HG03280 (cell line): ENCODE measurements at regions not wholly inside any gene's neighbourhood (a gene's known extent, or its start where the extent isn't known, plus 50 kb on each side); places are given as distances from the start of the nearest gene placed in this dataset.

Experiments
- ATAC-seq: cut with Tn5 transposase; IDR thresholded peaks from one replicate; pipeline ENCODE4 v1.9.1; 2021; ENCODE audit warnings: mild to moderate bottlenecking, moderate library complexity; ENCODE audit not compliant: unreplicated experiment

DNA sequence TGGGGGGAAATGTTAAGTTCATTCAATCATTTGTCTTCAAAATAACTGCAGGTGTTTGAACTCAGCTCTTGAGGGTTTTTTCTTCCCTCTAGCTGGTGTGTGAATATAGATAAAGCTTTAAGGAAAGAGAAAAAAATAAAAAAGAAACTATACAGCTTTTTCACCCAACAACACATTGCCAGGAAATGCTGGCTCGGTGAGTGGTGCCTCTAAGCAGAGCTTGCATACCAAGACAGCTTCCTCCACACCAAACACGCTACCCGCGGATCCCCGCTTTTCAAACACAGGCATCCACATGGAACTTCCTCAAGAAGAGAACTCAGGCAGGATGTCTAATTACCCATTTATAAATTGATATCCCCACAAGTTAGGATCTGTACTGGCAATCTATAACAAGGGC lies 69.8 kb upstream of the TANK start:
- no peak for ATAC-seq

GRCh38 chr2:161095314-161095713 lies 64.9 kb upstream of the TANK start:
- no peak for ATAC-seq

DNA sequence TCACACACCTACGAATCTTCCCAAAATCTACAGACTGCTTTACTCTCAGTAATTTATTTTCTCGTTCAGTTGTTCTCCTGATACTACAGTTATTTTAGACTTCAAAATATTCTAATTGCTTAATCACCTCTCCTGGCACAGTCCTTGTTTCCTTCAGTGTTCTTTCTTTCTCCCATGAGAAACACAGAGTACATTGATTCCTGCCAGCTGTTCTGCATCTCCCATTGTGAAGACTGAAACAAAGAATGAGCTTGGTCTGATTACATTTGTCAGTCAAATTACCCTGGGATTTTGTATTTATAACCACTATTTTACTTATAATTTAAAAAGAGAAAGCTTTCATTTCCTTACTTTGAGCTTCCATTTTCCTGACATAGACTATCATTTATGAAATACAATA lies 63.9 kb upstream of the TANK start:
- ATAC-seq = no peak

DNA sequence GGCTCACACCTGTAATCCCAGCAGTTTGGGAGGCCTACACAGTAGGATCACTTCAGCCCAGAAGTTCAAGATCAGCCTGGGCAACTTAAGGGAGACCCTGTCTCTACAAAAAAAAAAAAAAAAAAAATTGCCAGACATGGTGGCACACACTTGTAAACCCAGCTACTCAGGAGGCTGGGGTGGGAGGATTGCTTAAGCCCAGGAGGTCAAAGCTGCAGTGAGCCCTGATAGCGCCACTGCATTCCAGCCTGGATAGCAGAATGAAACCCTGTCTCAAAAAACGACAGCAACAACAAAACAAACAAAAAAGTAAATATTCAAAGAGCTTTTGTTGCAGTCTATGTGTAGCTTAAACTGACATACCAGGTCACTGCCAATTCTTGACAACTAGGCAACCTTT lies 63.1 kb upstream of the TANK start:
- no peak for ATAC-seq

GRCh38 chr2:161100211-161100895 lies 59.9 kb upstream of the TANK start:
- ATAC-seq = no peak

- no peak for ATAC-seq
These were observed 58.8 kb upstream of the TANK start for GRCh38 chr2:161101406-161101805.

DNA sequence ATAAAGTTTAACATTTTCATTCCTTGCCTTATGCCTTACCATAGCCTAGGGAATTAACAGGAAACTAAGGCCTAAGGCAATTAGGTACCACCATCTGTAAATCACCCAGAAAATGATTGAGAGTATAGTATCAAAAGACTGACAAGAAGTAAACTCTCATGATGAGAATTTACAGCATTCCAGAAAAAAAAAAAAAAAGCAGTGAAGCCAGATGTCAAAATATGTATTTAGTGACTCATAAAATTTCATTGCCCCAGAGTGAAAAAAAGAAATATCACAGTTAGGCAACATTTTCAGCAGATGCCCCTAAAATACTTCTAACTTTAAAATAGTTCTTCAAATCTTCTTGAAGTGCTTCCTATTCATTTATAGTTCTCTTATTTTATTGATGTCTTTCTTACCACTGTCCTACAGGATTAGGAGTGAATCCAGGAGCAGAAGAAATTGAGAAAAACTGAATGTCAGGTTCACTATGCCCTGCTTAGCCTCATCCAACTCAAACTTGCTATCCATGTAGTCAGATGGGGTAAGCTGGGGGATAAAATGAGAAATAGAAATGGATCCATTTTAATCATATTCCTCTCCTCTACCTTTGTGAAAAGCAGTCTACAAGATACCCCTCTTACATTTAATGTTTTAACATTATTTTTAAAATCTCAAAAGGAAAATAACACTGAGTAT lies 57.3 kb upstream of the TANK start:
- ATAC-seq = no peak

DNA sequence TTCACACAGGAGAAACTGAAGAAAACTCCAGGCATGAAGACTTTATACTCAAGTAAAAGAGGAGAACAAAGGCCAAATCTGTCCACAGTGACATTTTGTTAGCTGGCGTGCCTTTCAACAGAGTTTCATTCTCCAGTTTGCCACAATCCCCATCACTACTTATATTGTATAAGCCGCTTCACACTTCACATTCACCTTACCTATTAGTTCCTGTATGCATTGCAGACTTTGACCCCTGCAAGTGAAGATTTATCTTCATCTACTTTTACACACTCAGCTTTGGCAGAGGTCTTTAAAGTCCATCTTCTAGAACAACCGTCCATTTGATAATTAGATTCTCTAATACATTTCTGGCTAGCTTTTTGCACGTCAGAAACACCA lies 56.8 kb upstream of the TANK start:
- ATAC-seq = no peak

GRCh38 chr2:161104054-161104553 lies 56.1 kb upstream of the TANK start:
- peak; percentile 92 for ATAC-seq

GRCh38 chr2:161107265-161107664 lies 53.0 kb upstream of the TANK start:
- ATAC-seq = no peak
